SK-N-SH treated with all-trans-retinoic acid at 6 μM for 48 hours (cell line): ENCODE measurements at regions not wholly inside any gene's neighbourhood (a gene's known extent, or its start where the extent isn't known, plus 50 kb on each side); places are given as distances from the start of the nearest gene placed in this dataset.

Experiments used
- ATAC-seq: fragments of 200-7000 bp; cut with Tn5 transposase; 3 replicates; pipeline ENCODE4 v1.9.1; 2020; ENCODE audit warnings: mild to moderate bottlenecking, moderate library complexity
- BACH2 ChIP-seq: fragments of 250-450 bp; sonication (Bioruptor Pico); IDR thresholded peaks from 2 replicates; pipeline ENCODE4 v1.9.0; 2021; ENCODE audit warnings: mild to moderate bottlenecking, borderline replicate concordance
- CSDC2 ChIP-seq: fragments of 250-450 bp; sonication (Bioruptor Pico); IDR thresholded peaks from 2 replicates; pipeline ENCODE4 v1.5.0; 2020; ENCODE audit warnings: mild to moderate bottlenecking, moderate library complexity
- CSRNP3 ChIP-seq: fragments of 250-450 bp; sonication (Bioruptor Pico); IDR thresholded peaks from 2 replicates; pipeline ENCODE4 v1.5.1; 2021; ENCODE audit warnings: mild to moderate bottlenecking, moderate library complexity
- ESRRG ChIP-seq: fragments of 250-450 bp; sonication (Bioruptor Pico); IDR thresholded peaks from 2 replicates; pipeline ENCODE4 v1.6.1; 2021; ENCODE audit warnings: mild to moderate bottlenecking
- GLIS3 ChIP-seq: fragments of 250-450 bp; sonication (Bioruptor Pico); IDR thresholded peaks from 2 replicates; pipeline ENCODE4 v1.5.0; 2020; ENCODE audit warnings: mild to moderate bottlenecking, moderate library complexity
- ISL1 ChIP-seq: fragments of 250-450 bp; sonication (Bioruptor Pico); IDR thresholded peaks from 2 replicates; pipeline ENCODE4 v2.1.2; 2022; ENCODE audit warnings: mild to moderate bottlenecking, moderate library complexity
- OSR1 ChIP-seq: fragments of 250-450 bp; sonication (Bioruptor Pico); IDR thresholded peaks from 2 replicates; pipeline ENCODE4 v1.8.0; 2022; ENCODE audit warnings: moderate library complexity, mild to moderate bottlenecking, inconsistent platforms
- POU6F1 ChIP-seq: fragments of 250-450 bp; sonication (Bioruptor Pico); IDR thresholded peaks from 2 replicates; pipeline ENCODE4 v1.8.0; 2021; ENCODE audit warnings: low read depth, mild to moderate bottlenecking, moderate library complexity, borderline replicate concordance
- PPARA ChIP-seq: fragments of 250-450 bp; sonication (Bioruptor Pico); IDR thresholded peaks from 2 replicates; pipeline ENCODE4 v1.5.0; 2020; ENCODE audit warnings: mild to moderate bottlenecking, borderline replicate concordance
- RARB ChIP-seq: fragments of 250-450 bp; sonication (Bioruptor Pico); IDR thresholded peaks from 2 replicates; pipeline ENCODE4 v1.8.0; 2021; ENCODE audit warnings: mild to moderate bottlenecking, moderate library complexity
- SNAI2 ChIP-seq: fragments of 250-450 bp; sonication (Bioruptor Pico); IDR thresholded peaks from 2 replicates; pipeline ENCODE4 v1.5.0; 2020; ENCODE audit warnings: mild to moderate bottlenecking, moderate library complexity
- TCF4 ChIP-seq: fragments of 250-450 bp; sonication (Bioruptor Pico); IDR thresholded peaks from 2 replicates; pipeline ENCODE4 v1.8.0; 2021; ENCODE audit warnings: mild to moderate bottlenecking, moderate library complexity, borderline replicate concordance
- TOX ChIP-seq: fragments of 250-450 bp; sonication (Bioruptor Pico); IDR thresholded peaks from 2 replicates; pipeline ENCODE4 v1.8.0; 2021; ENCODE audit warnings: mild to moderate bottlenecking, moderate library complexity, borderline replicate concordance
- ZC3H10 ChIP-seq: fragments of 250-450 bp; sonication (Bioruptor Pico); IDR thresholded peaks from 2 replicates; pipeline ENCODE4 v1.5.1; 2021; ENCODE audit warnings: mild to moderate bottlenecking, moderate library complexity
- ZFP3 ChIP-seq: fragments of 250-450 bp; sonication (Bioruptor Pico); IDR thresholded peaks from 2 replicates; pipeline ENCODE4 v1.5.0; 2020; ENCODE audit warnings: mild to moderate bottlenecking, moderate library complexity
- ZFP30 ChIP-seq: fragments of 450-650 bp; formaldehyde crosslinking; IDR thresholded peaks from 2 replicates; pipeline ENCODE4 v1.5.0; 2022; ENCODE audit warnings: mild to moderate bottlenecking, moderate library complexity
- ZNF565 ChIP-seq: fragments of 450-650 bp; formaldehyde crosslinking; conservative IDR thresholded peaks from 2 replicates; pipeline ENCODE4 v1.5.0; 2020; ENCODE audit warnings: low read depth, mild to moderate bottlenecking, moderate library complexity
- ZNF8 ChIP-seq: fragments of 450-650 bp; formaldehyde crosslinking; IDR thresholded peaks from 2 replicates; pipeline ENCODE4 v1.5.0; 2020; ENCODE audit warnings: mild to moderate bottlenecking, moderate library complexity
- TF ChIP-seq, protein P1 (sequence below): fragments of 250-450 bp; sonication (Bioruptor Pico); IDR thresholded peaks from 2 replicates; pipeline ENCODE4 v1.5.0; 2020; ENCODE audit warnings: mild to moderate bottlenecking, moderate library complexity
- TF ChIP-seq, protein P2 (sequence below): fragments of 250-450 bp; sonication (Bioruptor Pico); IDR thresholded peaks from 2 replicates; pipeline ENCODE4 v1.8.0; 2020; ENCODE audit warnings: mild to moderate bottlenecking, moderate library complexity, borderline replicate concordance

DNA sequence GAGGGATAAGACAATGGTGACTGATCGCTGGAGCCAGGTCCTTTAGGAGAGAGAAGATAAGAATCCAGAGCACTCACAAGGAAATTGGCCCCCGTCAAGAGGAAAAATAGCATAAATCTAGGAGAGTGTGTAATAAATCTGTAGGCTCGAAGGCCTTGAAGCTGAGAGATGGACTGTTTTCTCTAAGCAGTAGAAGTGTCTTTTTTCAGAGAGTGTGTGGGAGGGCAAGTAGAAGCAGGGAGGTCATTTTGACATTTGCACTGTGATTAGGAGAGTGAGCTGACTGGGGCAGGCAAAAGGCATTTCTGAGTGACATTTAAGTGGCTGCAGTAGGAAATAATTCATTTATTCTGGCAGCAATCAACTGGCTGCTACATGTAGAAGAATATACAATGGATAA, 78.0 kb upstream of the DDHD1 start:
- TF ChIP-seq CSDC2 (CRISPR knock-in tag), result no peak
- no peak for TF ChIP-seq ZNF565 (CRISPR knock-in tag)
- TF ChIP-seq, protein P1, sequence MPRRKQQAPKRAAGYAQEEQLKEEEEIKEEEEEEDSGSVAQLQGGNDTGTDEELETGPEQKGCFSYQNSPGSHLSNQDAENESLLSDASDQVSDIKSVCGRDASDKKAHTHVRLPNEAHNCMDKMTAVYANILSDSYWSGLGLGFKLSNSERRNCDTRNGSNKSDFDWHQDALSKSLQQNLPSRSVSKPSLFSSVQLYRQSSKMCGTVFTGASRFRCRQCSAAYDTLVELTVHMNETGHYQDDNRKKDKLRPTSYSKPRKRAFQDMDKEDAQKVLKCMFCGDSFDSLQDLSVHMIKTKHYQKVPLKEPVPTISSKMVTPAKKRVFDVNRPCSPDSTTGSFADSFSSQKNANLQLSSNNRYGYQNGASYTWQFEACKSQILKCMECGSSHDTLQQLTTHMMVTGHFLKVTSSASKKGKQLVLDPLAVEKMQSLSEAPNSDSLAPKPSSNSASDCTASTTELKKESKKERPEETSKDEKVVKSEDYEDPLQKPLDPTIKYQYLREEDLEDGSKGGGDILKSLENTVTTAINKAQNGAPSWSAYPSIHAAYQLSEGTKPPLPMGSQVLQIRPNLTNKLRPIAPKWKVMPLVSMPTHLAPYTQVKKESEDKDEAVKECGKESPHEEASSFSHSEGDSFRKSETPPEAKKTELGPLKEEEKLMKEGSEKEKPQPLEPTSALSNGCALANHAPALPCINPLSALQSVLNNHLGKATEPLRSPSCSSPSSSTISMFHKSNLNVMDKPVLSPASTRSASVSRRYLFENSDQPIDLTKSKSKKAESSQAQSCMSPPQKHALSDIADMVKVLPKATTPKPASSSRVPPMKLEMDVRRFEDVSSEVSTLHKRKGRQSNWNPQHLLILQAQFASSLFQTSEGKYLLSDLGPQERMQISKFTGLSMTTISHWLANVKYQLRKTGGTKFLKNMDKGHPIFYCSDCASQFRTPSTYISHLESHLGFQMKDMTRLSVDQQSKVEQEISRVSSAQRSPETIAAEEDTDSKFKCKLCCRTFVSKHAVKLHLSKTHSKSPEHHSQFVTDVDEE (CRISPR knock-in tag), result no peak
- no peak for TF ChIP-seq ZNF8 (CRISPR knock-in tag)
- TF ChIP-seq, protein P2, sequence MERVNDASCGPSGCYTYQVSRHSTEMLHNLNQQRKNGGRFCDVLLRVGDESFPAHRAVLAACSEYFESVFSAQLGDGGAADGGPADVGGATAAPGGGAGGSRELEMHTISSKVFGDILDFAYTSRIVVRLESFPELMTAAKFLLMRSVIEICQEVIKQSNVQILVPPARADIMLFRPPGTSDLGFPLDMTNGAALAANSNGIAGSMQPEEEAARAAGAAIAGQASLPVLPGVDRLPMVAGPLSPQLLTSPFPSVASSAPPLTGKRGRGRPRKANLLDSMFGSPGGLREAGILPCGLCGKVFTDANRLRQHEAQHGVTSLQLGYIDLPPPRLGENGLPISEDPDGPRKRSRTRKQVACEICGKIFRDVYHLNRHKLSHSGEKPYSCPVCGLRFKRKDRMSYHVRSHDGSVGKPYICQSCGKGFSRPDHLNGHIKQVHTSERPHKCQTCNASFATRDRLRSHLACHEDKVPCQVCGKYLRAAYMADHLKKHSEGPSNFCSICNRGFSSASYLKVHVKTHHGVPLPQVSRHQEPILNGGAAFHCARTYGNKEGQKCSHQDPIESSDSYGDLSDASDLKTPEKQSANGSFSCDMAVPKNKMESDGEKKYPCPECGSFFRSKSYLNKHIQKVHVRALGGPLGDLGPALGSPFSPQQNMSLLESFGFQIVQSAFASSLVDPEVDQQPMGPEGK (CRISPR knock-in tag), result no peak
- no peak for TF ChIP-seq ISL1 (CRISPR knock-in tag)
- no peak for TF ChIP-seq GLIS3 (CRISPR knock-in tag)
- no peak for TF ChIP-seq BACH2 (CRISPR knock-in tag)
- no peak for ATAC-seq

DNA sequence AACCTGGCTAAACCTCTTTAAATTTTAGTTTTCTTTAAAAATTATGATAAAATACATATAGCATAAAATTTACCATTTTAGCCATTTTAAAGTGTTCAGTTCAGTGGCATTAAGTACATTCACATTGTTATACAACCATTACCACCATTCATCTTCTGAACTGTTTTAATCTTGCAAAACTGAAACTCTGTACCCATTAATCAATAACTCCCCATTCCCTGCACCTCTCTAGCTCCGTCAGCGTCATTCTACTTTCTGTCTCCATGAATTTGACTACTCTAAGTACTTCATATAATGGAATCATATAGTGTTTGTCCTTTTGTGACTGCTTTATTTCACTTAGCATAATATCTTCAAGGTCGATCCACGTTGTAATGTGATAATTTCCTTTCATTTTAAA, 75.8 kb upstream of the DDHD1 start:
- no peak for ATAC-seq
- TF ChIP-seq ZNF565 (CRISPR knock-in tag) (no peak), POU6F1 (CRISPR knock-in tag) (no peak), SNAI2 (CRISPR knock-in tag) (no peak), ZNF8 (CRISPR knock-in tag) (no peak), BACH2 (CRISPR knock-in tag) (no peak), ISL1 (CRISPR knock-in tag) (no peak), GLIS3 (CRISPR knock-in tag) (no peak), RARB (CRISPR knock-in tag) (no peak), PPARA (no peak), ZC3H10 (CRISPR knock-in tag) (no peak), TOX (CRISPR knock-in tag) (no peak)

- TF ChIP-seq RARB (CRISPR knock-in tag) (no peak), ESRRG (CRISPR knock-in tag) (no peak), ZNF8 (CRISPR knock-in tag) (no peak), BACH2 (CRISPR knock-in tag) (no peak), OSR1 (CRISPR knock-in tag) (no peak), TCF4 (no peak), POU6F1 (CRISPR knock-in tag) (no peak), CSDC2 (CRISPR knock-in tag) (no peak), CSRNP3 (CRISPR knock-in tag) (no peak), ZFP3 (CRISPR knock-in tag) (no peak), ZNF565 (CRISPR knock-in tag) (no peak), ZFP30 (CRISPR knock-in tag) (no peak), TOX (CRISPR knock-in tag) (no peak)
- TF ChIP-seq, protein P1 (CRISPR knock-in tag), result no peak
- TF ChIP-seq, protein P2 (CRISPR knock-in tag), result no peak
- ATAC-seq, result no peak
These were observed 74.1 kb upstream of the DDHD1 start for GRCh38 chr14:53227154-53227718.
